ENCODE measurements at regions not wholly inside any gene's neighbourhood (a gene's known extent, or its start where the extent isn't known, plus 50 kb on each side); places are given as distances from the start of the nearest gene placed in this dataset.

DNA sequence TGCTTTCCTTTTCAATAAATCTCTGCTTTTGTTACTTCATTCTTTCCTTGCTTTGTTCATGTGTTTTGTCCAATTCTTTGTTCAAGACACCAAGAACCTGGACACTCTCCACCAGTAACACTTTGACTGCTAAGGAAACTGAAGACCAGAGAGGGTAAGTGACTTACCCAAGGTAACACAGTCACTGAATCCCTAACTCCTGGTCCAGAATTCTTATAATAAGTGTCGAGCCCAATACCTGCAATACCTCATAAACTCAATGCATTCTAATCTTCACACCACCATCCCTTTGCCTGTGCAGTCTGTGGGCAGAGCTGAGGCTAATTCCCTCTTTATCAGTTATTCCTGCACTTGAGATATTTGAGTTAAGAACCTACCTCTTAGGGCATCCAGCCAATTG, 237.8 kb downstream of the UACA start:
- Histone ChIP-seq H3K79me2 (replicated peaks; ENCODE audit: insufficient read depth, low read length) (no peaks in the 10 kb centered on the region), H3K36me3 (ENCODE audit: insufficient read depth, low read length) (no peaks in the 10 kb centered on the region), H3K27ac (ENCODE audit: low read length) (no peak overlapping the region), H3K9me3 (ENCODE audit: low read length) (no peaks in the 10 kb centered on the region), H3K9ac (ENCODE audit: low read length) (no peak overlapping the region), H3K9me2 (ENCODE audit: insufficient read depth, low read length) (no peaks in the 10 kb centered on the region), H3F3A (ENCODE audit: insufficient read depth, low read length, poor library complexity, severe bottlenecking) (no peaks in the 10 kb centered on the region), H3K27me3 (ENCODE audit: insufficient read depth, low read depth, low read length) (peaks cover 4% of the 10 kb centered on the region), H2AFZ (ENCODE audit: low read depth, low read length) (no peak overlapping the region), H4K20me1 (ENCODE audit: insufficient read depth) (no peaks in the 10 kb centered on the region), H3K4me2 (ENCODE audit: low read length) (no peak overlapping the region), H3K4me3 (ENCODE audit: low read length) (no peak overlapping the region)
- TF ChIP-seq EZH2 (IDR thresholded peaks at IDR 0.05; ENCODE audit: borderline replicate concordance, insufficient read depth, low read length, poor library complexity, severe bottlenecking) (no peak), POLR2AphosphoS5 (IDR thresholded peaks at IDR 0.05) (no peak), RAD21 (conservative IDR thresholded peaks at IDR 0.05) (no peak), SMC3 (conservative IDR thresholded peaks at IDR 0.05; ENCODE audit: poor library complexity) (no peak), TAF1 (IDR thresholded peaks at IDR 0.05; ENCODE audit: low read depth) (no peak), MXI1 (conservative IDR thresholded peaks at IDR 0.05; ENCODE audit: poor library complexity, severe bottlenecking) (no peak), EP300 (conservative IDR thresholded peaks at IDR 0.05; ENCODE audit: poor library complexity, severe bottlenecking) (no peak)
- TF ChIP-seq, protein P1, sequence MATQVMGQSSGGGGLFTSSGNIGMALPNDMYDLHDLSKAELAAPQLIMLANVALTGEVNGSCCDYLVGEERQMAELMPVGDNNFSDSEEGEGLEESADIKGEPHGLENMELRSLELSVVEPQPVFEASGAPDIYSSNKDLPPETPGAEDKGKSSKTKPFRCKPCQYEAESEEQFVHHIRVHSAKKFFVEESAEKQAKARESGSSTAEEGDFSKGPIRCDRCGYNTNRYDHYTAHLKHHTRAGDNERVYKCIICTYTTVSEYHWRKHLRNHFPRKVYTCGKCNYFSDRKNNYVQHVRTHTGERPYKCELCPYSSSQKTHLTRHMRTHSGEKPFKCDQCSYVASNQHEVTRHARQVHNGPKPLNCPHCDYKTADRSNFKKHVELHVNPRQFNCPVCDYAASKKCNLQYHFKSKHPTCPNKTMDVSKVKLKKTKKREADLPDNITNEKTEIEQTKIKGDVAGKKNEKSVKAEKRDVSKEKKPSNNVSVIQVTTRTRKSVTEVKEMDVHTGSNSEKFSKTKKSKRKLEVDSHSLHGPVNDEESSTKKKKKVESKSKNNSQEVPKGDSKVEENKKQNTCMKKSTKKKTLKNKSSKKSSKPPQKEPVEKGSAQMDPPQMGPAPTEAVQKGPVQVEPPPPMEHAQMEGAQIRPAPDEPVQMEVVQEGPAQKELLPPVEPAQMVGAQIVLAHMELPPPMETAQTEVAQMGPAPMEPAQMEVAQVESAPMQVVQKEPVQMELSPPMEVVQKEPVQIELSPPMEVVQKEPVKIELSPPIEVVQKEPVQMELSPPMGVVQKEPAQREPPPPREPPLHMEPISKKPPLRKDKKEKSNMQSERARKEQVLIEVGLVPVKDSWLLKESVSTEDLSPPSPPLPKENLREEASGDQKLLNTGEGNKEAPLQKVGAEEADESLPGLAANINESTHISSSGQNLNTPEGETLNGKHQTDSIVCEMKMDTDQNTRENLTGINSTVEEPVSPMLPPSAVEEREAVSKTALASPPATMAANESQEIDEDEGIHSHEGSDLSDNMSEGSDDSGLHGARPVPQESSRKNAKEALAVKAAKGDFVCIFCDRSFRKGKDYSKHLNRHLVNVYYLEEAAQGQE (IDR thresholded peaks at IDR 0.05; ENCODE audit: borderline replicate concordance): no peak
- TF ChIP-seq, protein P2, sequence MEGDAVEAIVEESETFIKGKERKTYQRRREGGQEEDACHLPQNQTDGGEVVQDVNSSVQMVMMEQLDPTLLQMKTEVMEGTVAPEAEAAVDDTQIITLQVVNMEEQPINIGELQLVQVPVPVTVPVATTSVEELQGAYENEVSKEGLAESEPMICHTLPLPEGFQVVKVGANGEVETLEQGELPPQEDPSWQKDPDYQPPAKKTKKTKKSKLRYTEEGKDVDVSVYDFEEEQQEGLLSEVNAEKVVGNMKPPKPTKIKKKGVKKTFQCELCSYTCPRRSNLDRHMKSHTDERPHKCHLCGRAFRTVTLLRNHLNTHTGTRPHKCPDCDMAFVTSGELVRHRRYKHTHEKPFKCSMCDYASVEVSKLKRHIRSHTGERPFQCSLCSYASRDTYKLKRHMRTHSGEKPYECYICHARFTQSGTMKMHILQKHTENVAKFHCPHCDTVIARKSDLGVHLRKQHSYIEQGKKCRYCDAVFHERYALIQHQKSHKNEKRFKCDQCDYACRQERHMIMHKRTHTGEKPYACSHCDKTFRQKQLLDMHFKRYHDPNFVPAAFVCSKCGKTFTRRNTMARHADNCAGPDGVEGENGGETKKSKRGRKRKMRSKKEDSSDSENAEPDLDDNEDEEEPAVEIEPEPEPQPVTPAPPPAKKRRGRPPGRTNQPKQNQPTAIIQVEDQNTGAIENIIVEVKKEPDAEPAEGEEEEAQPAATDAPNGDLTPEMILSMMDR (IDR thresholded peaks at IDR 0.05; ENCODE audit: poor library complexity, severe bottlenecking): no peak

DNA sequence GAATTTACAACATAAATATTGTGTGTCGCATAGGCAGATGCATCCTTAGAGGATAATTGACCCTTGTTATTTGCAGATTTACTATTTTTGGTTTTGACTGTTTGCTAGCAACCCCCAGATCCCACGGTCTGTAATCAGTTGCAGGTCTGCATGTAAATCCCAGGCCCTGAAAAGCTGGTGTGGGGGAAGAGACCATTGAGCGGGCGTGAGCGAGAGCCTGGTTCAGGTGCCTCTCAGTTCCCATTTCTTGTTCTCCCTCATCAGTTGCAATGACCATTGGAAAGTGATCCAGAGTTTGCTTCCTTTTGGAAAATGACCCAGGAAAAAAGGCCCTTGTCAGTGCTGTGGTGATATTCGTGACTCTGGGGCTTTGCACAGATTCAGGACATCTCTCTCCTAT, 238.9 kb downstream of the UACA start:
- no peaks in the 10 kb centered on the region for H3K9me3 ChIP-seq (ENCODE audit: low read length)
- H3F3A ChIP-seq (ENCODE audit: insufficient read depth, low read length, poor library complexity, severe bottlenecking): no peaks in the 10 kb centered on the region
- no peak overlapping the region for H2AFZ ChIP-seq (ENCODE audit: low read depth, low read length)
- no peak overlapping the region for H3K4me2 ChIP-seq (ENCODE audit: low read length)
- H3K36me3 ChIP-seq (ENCODE audit: insufficient read depth, low read length): no peaks in the 10 kb centered on the region
- H3K9ac ChIP-seq (ENCODE audit: low read length): no peak overlapping the region
- no peak overlapping the region for H3K4me3 ChIP-seq (ENCODE audit: low read length)
- no peaks in the 10 kb centered on the region for H3K9me2 ChIP-seq (ENCODE audit: insufficient read depth, low read length)
- TF ChIP-seq RAD21 (conservative IDR thresholded peaks at IDR 0.05): no peak
- TF ChIP-seq, protein P1 (IDR thresholded peaks at IDR 0.05; ENCODE audit: borderline replicate concordance): no peak
- no peaks in the 10 kb centered on the region for H3K27me3 ChIP-seq (ENCODE audit: insufficient read depth, low read depth, low read length)
- no peak overlapping the region for H3K27ac ChIP-seq (ENCODE audit: low read length)
- no peaks in the 10 kb centered on the region for H3K79me2 ChIP-seq (replicated peaks; ENCODE audit: insufficient read depth, low read length)
- H4K20me1 ChIP-seq (ENCODE audit: insufficient read depth): no peaks in the 10 kb centered on the region

All from neural cell (in vitro differentiated cells).